Neural cell (in vitro differentiated cells): ENCODE measurements at regions not wholly inside any gene's neighbourhood (a gene's known extent, or its start where the extent isn't known, plus 50 kb on each side); places are given as distances from the start of the nearest gene placed in this dataset.

Experiments
- EP300 ChIP-seq: fragments of 450-650 bp; conservative IDR thresholded peaks from 2 replicates; pipeline ENCODE4 v1.6.1; 2014; ENCODE audit warnings: antibody characterized with exemption, mild to moderate bottlenecking, moderate library complexity; ENCODE audit not compliant: poor library complexity, severe bottlenecking
- EZH2 ChIP-seq: fragments of 200-600, 300-800 bp; shearing (Covaris generic), sonication (generic); IDR thresholded peaks from 2 replicates; pipeline ENCODE4 v1.6.1; 2014; ENCODE audit warnings: antibody characterized with exemption, low read length, borderline replicate concordance, mild to moderate bottlenecking; ENCODE audit not compliant: insufficient read depth, poor library complexity, severe bottlenecking
- POLR2AphosphoS5 ChIP-seq: IDR thresholded peaks from 2 replicates; pipeline ENCODE4 v1.6.1; 2012
- RAD21 ChIP-seq: fragments of 450-650 bp; conservative IDR thresholded peaks from 2 replicates; pipeline ENCODE4 v1.6.1; 2014; ENCODE audit warnings: antibody characterized with exemption, mild to moderate bottlenecking, moderate library complexity
- TAF1 ChIP-seq: IDR thresholded peaks from 2 replicates; pipeline ENCODE4 v1.6.1; 2012; ENCODE audit warnings: low read depth
- TF ChIP-seq, protein P1 (sequence below): fragments of 450-650 bp; IDR thresholded peaks from 2 replicates; pipeline ENCODE4 v1.5.1; 2014; ENCODE audit warnings: antibody characterized with exemption, mild to moderate bottlenecking, moderate library complexity; ENCODE audit not compliant: poor library complexity, severe bottlenecking
- TF ChIP-seq, protein P2 (sequence below): IDR thresholded peaks from 2 replicates; pipeline ENCODE4 v1.6.1; 2012; ENCODE audit warnings: borderline replicate concordance

DNA sequence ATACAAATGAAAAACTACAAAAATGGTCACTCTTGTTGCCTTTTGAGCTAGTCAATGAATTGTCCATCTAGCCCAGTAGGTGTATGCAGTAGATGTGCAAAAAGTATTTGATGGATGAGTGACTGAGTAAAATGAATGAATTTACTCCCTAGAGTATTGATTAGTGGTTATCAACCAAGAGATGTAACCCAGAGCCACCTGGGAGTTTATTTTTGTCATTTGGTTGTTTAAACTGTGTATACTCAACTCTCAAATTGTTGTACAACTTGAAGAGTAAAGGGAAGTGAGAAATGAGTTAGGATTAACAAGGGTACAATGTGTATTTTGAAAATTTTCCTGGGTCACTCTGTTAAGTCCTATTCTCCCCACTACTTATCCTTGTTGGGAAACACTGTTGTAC is 124.1 kb upstream of the TMCO5A start:
- TF ChIP-seq RAD21 (no peak), TAF1 (no peak), EZH2 (no peak), POLR2AphosphoS5 (no peak), EP300 (no peak)
- TF ChIP-seq, protein P1, sequence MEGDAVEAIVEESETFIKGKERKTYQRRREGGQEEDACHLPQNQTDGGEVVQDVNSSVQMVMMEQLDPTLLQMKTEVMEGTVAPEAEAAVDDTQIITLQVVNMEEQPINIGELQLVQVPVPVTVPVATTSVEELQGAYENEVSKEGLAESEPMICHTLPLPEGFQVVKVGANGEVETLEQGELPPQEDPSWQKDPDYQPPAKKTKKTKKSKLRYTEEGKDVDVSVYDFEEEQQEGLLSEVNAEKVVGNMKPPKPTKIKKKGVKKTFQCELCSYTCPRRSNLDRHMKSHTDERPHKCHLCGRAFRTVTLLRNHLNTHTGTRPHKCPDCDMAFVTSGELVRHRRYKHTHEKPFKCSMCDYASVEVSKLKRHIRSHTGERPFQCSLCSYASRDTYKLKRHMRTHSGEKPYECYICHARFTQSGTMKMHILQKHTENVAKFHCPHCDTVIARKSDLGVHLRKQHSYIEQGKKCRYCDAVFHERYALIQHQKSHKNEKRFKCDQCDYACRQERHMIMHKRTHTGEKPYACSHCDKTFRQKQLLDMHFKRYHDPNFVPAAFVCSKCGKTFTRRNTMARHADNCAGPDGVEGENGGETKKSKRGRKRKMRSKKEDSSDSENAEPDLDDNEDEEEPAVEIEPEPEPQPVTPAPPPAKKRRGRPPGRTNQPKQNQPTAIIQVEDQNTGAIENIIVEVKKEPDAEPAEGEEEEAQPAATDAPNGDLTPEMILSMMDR: no peak
- TF ChIP-seq, protein P2, sequence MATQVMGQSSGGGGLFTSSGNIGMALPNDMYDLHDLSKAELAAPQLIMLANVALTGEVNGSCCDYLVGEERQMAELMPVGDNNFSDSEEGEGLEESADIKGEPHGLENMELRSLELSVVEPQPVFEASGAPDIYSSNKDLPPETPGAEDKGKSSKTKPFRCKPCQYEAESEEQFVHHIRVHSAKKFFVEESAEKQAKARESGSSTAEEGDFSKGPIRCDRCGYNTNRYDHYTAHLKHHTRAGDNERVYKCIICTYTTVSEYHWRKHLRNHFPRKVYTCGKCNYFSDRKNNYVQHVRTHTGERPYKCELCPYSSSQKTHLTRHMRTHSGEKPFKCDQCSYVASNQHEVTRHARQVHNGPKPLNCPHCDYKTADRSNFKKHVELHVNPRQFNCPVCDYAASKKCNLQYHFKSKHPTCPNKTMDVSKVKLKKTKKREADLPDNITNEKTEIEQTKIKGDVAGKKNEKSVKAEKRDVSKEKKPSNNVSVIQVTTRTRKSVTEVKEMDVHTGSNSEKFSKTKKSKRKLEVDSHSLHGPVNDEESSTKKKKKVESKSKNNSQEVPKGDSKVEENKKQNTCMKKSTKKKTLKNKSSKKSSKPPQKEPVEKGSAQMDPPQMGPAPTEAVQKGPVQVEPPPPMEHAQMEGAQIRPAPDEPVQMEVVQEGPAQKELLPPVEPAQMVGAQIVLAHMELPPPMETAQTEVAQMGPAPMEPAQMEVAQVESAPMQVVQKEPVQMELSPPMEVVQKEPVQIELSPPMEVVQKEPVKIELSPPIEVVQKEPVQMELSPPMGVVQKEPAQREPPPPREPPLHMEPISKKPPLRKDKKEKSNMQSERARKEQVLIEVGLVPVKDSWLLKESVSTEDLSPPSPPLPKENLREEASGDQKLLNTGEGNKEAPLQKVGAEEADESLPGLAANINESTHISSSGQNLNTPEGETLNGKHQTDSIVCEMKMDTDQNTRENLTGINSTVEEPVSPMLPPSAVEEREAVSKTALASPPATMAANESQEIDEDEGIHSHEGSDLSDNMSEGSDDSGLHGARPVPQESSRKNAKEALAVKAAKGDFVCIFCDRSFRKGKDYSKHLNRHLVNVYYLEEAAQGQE: no peak
